ENCODE measurements at regions not wholly inside any gene's neighbourhood (a gene's known extent, or its start where the extent isn't known, plus 50 kb on each side); places are given as distances from the start of the nearest gene placed in this dataset.
"Not testable (repeated sequence)": the region's sequence is repeated elsewhere in the genome, so short reads cannot be mapped to it uniquely, and the experiment has no call there.

GRCh38 chr2:132220589-132220988 is 58.8 kb upstream of the ANKRD30BL start:
- not testable (repeated sequence) for FAIRE-seq; H3K27me3 ChIP-seq (ENCODE audit: control insufficient read depth, insufficient read depth, low read length); H3K4me3 ChIP-seq (ENCODE audit: low read depth, low read length); DNase-seq (ENCODE audit: low read depth); H3K36me3 ChIP-seq (ENCODE audit: control insufficient read depth, insufficient read depth, low read length)

- not testable (repeated sequence) for DNase-seq (ENCODE audit: low read depth); FAIRE-seq; H3K4me3 ChIP-seq (ENCODE audit: low read depth, low read length); H3K36me3 ChIP-seq (ENCODE audit: control insufficient read depth, insufficient read depth, low read length); H3K27me3 ChIP-seq (ENCODE audit: control insufficient read depth, insufficient read depth, low read length)
Observed at GRCh38 chr2:132221886-132222285, 60.1 kb upstream of the ANKRD30BL start.

- Histone ChIP-seq H3K27me3 (ENCODE audit: control insufficient read depth, insufficient read depth, low read length) (peaks cover 4% of the 10 kb centered on the region), H3K4me3 (ENCODE audit: low read depth, low read length) (no peak overlapping the region), H3K36me3 (ENCODE audit: control insufficient read depth, insufficient read depth, low read length) (no peaks in the 10 kb centered on the region)
- no peak for TF ChIP-seq CTCF (IDR thresholded peaks at IDR 0.05; ENCODE audit: insufficient read depth, low read length, severe bottlenecking)
- no peak for FAIRE-seq
- DNase-seq (ENCODE audit: low read depth), result no peak
Observed at GRCh38 chr2:132252191-132252893, 90.6 kb upstream of the ANKRD30BL start.

GRCh38 chr2:132252894-132253264 is 91.1 kb upstream of the ANKRD30BL start:
- Histone ChIP-seq H3K36me3 (ENCODE audit: control insufficient read depth, insufficient read depth, low read length) (no peaks in the 10 kb centered on the region), H3K4me3 (ENCODE audit: low read depth, low read length) (no peak overlapping the region), H3K27me3 (ENCODE audit: control insufficient read depth, insufficient read depth, low read length) (peaks cover 6% of the 10 kb centered on the region)
- FAIRE-seq (no peak), DNase-seq (ENCODE audit: low read depth) (no peak)
- no peak for TF ChIP-seq CTCF (IDR thresholded peaks at IDR 0.05; ENCODE audit: insufficient read depth, low read length, severe bottlenecking)

- TF ChIP-seq CTCF (IDR thresholded peaks at IDR 0.05; ENCODE audit: insufficient read depth, low read length, severe bottlenecking), result no peak
- peaks cover 6% of the 10 kb centered on the region for H3K27me3 ChIP-seq (ENCODE audit: control insufficient read depth, insufficient read depth, low read length)
- no peak for FAIRE-seq
- H3K36me3 ChIP-seq (ENCODE audit: control insufficient read depth, insufficient read depth, low read length), result no peaks in the 10 kb centered on the region
- no peak for DNase-seq (ENCODE audit: low read depth)
- no peak overlapping the region for H3K4me3 ChIP-seq (ENCODE audit: low read depth, low read length)
Observed at GRCh38 chr2:132253496-132254305, 91.9 kb upstream of the ANKRD30BL start.

- H3K4me3 ChIP-seq (ENCODE audit: low read depth, low read length); DNase-seq (ENCODE audit: low read depth); FAIRE-seq; H3K36me3 ChIP-seq (ENCODE audit: control insufficient read depth, insufficient read depth, low read length); H3K27me3 ChIP-seq (ENCODE audit: control insufficient read depth, insufficient read depth, low read length): not testable (repeated sequence)
Observed at GRCh38 chr2:132254306-132254919, 92.7 kb upstream of the ANKRD30BL start.

GRCh38 chr2:132255714-132256113 is 94.0 kb upstream of the ANKRD30BL start:
- TF ChIP-seq CTCF (IDR thresholded peaks at IDR 0.05; ENCODE audit: insufficient read depth, low read length, severe bottlenecking), result no peak
- Histone ChIP-seq H3K4me3 (ENCODE audit: low read depth, low read length) (no peak overlapping the region), H3K27me3 (ENCODE audit: control insufficient read depth, insufficient read depth, low read length) (peaks cover 6% of the 10 kb centered on the region), H3K36me3 (ENCODE audit: control insufficient read depth, insufficient read depth, low read length) (no peaks in the 10 kb centered on the region)
- DNase-seq (ENCODE audit: low read depth) (no peak), FAIRE-seq (no peak)
